Epidermal melanocyte (primary cell): ENCODE measurements at regions not wholly inside any gene's neighbourhood (a gene's known extent, or its start where the extent isn't known, plus 50 kb on each side); places are given as distances from the start of the nearest gene placed in this dataset.

Experiments
- DNase-seq: peaks from one replicate; pipeline ENCODE4 v3.0.0; 2011; ENCODE audit warnings: low spot score; ENCODE audit not compliant: insufficient read length

- DNase-seq: no peak
Observed at GRCh38 chr4:170325599-170325998, 235.8 kb upstream of the AADAT start.

GRCh38 chr4:170323623-170324022, 233.9 kb upstream of the AADAT start:
- DNase-seq: no peak

- no peak for DNase-seq
Observed at GRCh38 chr4:170307182-170307581, 217.4 kb upstream of the AADAT start.

- no peak for DNase-seq
Observed at GRCh38 chr4:170306208-170306607, 216.5 kb upstream of the AADAT start.

GRCh38 chr4:170305627-170306026, 215.9 kb upstream of the AADAT start:
- DNase-seq: no peak

- no peak for DNase-seq
Observed at GRCh38 chr4:170281027-170281426, 191.3 kb upstream of the AADAT start.

GRCh38 chr4:170278460-170278859, 188.7 kb upstream of the AADAT start:
- DNase-seq: no peak

GRCh38 chr4:170274616-170275015, 184.9 kb upstream of the AADAT start:
- no peak for DNase-seq

- no peak for DNase-seq
Observed at GRCh38 chr4:170272959-170273358, 183.2 kb upstream of the AADAT start.

GRCh38 chr4:170271723-170272122, 182.0 kb upstream of the AADAT start:
- DNase-seq: no peak

GRCh38 chr4:170270628-170271027, 180.9 kb upstream of the AADAT start:
- DNase-seq: no peak

- DNase-seq: no peak
Observed at GRCh38 chr4:170269950-170270349, 180.2 kb upstream of the AADAT start.

GRCh38 chr4:170259631-170260153, 169.9 kb upstream of the AADAT start:
- peak; percentile 56 for DNase-seq

- DNase-seq: no peak
Observed at GRCh38 chr4:170256807-170257206, 167.1 kb upstream of the AADAT start.

- no peak for DNase-seq
Observed at GRCh38 chr4:170248576-170248975, 158.8 kb upstream of the AADAT start.

- no peak for DNase-seq
Observed at GRCh38 chr4:170248029-170248428, 158.3 kb upstream of the AADAT start.

GRCh38 chr4:170247596-170247995, 157.8 kb upstream of the AADAT start:
- no peak for DNase-seq

- DNase-seq: no peak
Observed at GRCh38 chr4:170243662-170244288, 154.0 kb upstream of the AADAT start.

- DNase-seq: no peak
Observed at GRCh38 chr4:170242471-170242870, 152.7 kb upstream of the AADAT start.

GRCh38 chr4:170234800-170235199, 145.0 kb upstream of the AADAT start:
- DNase-seq: no peak

GRCh38 chr4:170231377-170231776, 141.6 kb upstream of the AADAT start:
- DNase-seq: no peak

- no peak for DNase-seq
Observed at GRCh38 chr4:170230242-170230641, 140.5 kb upstream of the AADAT start.

GRCh38 chr4:170229006-170229405, 139.2 kb upstream of the AADAT start:
- no peak for DNase-seq

GRCh38 chr4:170227928-170228327, 138.2 kb upstream of the AADAT start:
- DNase-seq: no peak
